ENCODE measurements at regions not wholly inside any gene's neighbourhood (a gene's known extent, or its start where the extent isn't known, plus 50 kb on each side); places are given as distances from the start of the nearest gene placed in this dataset.

- no peak for TF ChIP-seq CTCF (IDR thresholded peaks at IDR 0.05)
- TF ChIP-seq ZFX (IDR thresholded peaks at IDR 0.05; ENCODE audit: borderline replicate concordance) = no peak
These were observed 112.1 kb upstream of the EYS start for GRCh38 chr6:65819152-65819551.
